ENCODE measurements at regions not wholly inside any gene's neighbourhood (a gene's known extent, or its start where the extent isn't known, plus 50 kb on each side); places are given as distances from the start of the nearest gene placed in this dataset.

DNA sequence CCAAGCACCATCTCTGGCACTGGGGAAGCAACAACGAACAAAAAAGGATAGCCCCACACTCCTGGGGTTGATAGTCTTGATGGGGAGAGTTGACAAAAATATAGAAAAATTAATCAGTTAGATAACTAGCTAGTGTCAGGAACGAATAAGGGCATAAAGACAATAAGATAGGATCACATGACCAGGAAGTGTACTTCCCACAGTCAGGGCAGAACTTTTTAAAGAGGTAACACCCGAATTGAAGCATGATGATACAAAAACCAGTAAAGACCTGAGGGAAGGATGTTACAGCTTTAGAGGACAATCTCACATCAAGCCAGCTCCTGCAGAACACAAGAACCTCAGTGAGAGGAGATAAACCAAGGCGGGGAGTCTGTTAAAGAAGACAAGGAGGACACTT lies 295.4 kb upstream of the CRIM1 start:
- TF ChIP-seq, protein P1, sequence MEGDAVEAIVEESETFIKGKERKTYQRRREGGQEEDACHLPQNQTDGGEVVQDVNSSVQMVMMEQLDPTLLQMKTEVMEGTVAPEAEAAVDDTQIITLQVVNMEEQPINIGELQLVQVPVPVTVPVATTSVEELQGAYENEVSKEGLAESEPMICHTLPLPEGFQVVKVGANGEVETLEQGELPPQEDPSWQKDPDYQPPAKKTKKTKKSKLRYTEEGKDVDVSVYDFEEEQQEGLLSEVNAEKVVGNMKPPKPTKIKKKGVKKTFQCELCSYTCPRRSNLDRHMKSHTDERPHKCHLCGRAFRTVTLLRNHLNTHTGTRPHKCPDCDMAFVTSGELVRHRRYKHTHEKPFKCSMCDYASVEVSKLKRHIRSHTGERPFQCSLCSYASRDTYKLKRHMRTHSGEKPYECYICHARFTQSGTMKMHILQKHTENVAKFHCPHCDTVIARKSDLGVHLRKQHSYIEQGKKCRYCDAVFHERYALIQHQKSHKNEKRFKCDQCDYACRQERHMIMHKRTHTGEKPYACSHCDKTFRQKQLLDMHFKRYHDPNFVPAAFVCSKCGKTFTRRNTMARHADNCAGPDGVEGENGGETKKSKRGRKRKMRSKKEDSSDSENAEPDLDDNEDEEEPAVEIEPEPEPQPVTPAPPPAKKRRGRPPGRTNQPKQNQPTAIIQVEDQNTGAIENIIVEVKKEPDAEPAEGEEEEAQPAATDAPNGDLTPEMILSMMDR (IDR thresholded peaks at IDR 0.05; ENCODE audit: insufficient read depth, low read depth, low read length, missing control alignments): no peak

DNA sequence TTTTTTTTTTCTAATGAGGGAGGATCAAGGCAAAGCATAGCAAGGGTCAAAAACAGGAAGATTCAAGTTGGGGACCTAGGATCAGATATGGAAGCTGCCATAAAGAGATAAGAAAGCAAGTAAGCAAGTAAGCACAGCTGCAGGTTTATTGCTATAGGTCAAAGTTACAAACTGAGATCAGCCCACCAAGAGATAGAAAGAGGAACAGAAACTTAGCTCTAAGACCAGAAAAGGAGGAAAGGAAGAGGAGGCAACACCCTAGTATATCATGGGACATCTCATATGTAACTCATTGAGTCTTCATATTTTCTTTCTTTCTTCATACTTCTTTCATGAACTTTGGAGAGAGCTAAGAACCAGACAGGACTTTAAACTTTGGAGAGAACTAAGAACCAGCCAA lies 295.9 kb upstream of the CRIM1 start:
- no peak overlapping the region for H3K4me3 ChIP-seq (ENCODE audit: low read depth, low read length)
- TF ChIP-seq, protein P1 (IDR thresholded peaks at IDR 0.05; ENCODE audit: insufficient read depth, low read depth, low read length, missing control alignments): no peak
- peak; percentile 42 for DNase-seq (ENCODE audit: low read depth)

More for the DNA sequence above, 295.4 kb upstream of the CRIM1 start:
- DNase-seq (ENCODE audit: low read depth): no peak
- no peak overlapping the region for H3K4me3 ChIP-seq (ENCODE audit: low read depth, low read length)

DNA sequence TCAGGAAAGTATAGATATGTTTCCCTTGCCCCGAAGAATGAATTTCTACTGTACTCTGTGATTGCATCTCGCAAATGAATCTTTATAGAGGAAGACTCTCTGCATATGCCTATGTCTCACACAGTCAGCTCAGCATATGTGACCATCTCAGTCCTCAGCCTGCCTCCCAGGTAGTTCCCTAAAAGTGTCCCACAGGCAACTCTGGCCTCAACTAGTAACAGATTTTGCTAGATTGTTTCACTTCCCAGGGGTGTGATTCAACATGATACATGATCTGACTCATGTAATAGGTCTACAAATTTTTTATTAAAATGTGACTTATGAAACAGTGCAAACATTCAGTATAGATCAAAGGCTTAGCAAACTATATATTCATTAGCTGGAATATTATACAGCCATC lies 296.6 kb upstream of the CRIM1 start:
- peak; percentile 1 for DNase-seq (ENCODE audit: low read depth)
- TF ChIP-seq, protein P1 (IDR thresholded peaks at IDR 0.05; ENCODE audit: insufficient read depth, low read depth, low read length, missing control alignments): no peak
- H3K4me3 ChIP-seq (ENCODE audit: low read depth, low read length): no peak overlapping the region

DNA sequence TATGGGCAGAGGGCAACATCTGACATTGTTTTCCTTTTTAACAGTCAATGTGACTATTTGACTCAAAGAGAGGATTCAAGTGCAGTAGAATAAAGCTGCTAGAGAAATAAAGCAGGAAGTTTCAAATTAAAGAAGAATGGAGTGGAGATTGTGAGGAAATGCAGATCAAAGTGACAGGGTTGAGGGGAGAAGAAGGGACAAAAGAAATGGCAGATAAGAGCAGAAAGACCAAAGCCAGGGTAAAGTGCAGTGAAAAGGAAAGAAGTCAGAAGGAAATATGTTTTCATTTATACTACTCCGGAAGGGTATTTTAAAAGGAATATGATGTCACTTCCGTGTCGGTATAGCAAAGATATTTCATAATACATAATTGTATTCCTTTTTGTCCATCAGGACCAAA lies 297.5 kb upstream of the CRIM1 start:
- DNase-seq (ENCODE audit: low read depth): no peak
- TF ChIP-seq, protein P1 (IDR thresholded peaks at IDR 0.05; ENCODE audit: insufficient read depth, low read depth, low read length, missing control alignments): no peak
- H3K4me3 ChIP-seq (ENCODE audit: low read depth, low read length): no peak overlapping the region

DNA sequence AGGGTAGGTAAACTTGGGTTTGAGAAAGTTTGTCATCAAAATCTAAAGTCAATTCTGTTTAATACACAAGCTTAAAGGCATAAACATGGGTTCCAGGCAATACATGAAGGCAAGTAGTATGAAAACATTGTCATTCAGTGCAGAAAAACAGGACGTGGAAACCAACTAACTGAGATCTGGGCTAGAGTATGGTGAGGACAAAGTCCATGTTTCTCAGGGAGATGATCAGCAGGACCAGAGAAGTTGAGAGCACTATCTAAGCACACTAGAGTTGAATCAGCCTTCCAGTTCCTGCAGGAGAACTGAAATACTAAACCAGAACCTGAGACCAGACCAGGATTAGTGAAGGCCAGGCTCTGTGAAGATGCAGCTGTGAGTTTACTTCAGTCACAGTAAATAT lies 302.8 kb upstream of the CRIM1 start:
- H3K4me3 ChIP-seq (ENCODE audit: low read depth, low read length): no peak overlapping the region
- DNase-seq (ENCODE audit: low read depth): no peak
- TF ChIP-seq, protein P1 (IDR thresholded peaks at IDR 0.05; ENCODE audit: insufficient read depth, low read depth, low read length, missing control alignments): no peak

DNA sequence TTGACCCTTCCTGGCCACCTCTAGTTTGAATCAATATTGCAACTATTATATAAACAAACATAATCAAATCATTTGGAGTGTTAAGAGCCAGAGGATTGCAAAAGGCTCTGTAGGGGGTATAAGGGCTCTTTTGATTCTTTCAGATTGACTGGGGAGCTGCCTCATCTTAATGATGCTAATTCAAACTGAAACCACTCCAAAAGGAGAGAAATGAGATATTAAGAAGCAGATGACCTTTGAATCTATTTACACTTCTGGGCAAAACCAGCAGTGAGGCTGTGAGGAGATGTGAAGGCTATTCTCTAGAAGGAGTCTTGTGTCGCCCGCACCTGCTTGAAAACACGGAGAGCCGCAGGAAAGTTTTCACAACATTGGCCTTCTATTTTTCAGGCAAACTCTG lies 311.2 kb upstream of the CRIM1 start:
- TF ChIP-seq, protein P1 (IDR thresholded peaks at IDR 0.05; ENCODE audit: insufficient read depth, low read depth, low read length, missing control alignments): no peak
- no peak for DNase-seq (ENCODE audit: low read depth)
- no peak overlapping the region for H3K4me3 ChIP-seq (ENCODE audit: low read depth, low read length)

DNA sequence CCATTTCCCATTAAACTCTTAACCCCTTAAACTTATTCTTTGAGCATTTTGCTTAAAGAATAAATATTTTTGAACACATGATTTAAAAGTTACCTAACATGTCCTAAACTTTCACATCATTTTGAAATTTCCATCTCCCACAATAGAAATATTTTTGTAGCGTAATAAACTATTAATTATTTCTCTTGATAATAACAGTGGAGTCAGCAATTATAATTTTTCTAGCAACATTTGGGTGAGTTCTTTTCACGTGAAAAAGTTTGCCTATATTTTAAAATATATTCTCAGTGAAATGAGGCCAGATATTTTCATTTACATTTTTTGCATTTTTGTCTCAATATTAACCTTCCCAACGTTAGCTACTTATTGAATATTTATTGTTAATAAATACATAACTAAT lies 320.4 kb upstream of the CRIM1 start:
- no peak for DNase-seq (ENCODE audit: low read depth)
- TF ChIP-seq, protein P1 (IDR thresholded peaks at IDR 0.05; ENCODE audit: insufficient read depth, low read depth, low read length, missing control alignments): no peak
- no peak overlapping the region for H3K4me3 ChIP-seq (ENCODE audit: low read depth, low read length)

Data from GM12865 (cell line).